WTC11 (cell line): ENCODE measurements at regions not wholly inside any gene's neighbourhood (a gene's known extent, or its start where the extent isn't known, plus 50 kb on each side); places are given as distances from the start of the nearest gene placed in this dataset.

ENCODE experiments used
- ATAC-seq: fragments of 200-7000 bp; cut with Tn5 transposase; 2 replicates; pipeline ENCODE4 v1.10.0; 2021; ENCODE audit warnings: mild to moderate bottlenecking, moderate library complexity
- CTCF ChIA-PET: fragments of 300-600 bp; sonication (Branson Sonifier 250); formaldehyde crosslinking; loops from one replicate; lab custom pipeline; 2021; ENCODE audit warnings: antibody characterized with exemption; lab: Charles Lee
- POLR2A ChIA-PET: fragments of 350-600 bp; sonication (Branson Sonifier 250); formaldehyde crosslinking; loops from one replicate; lab custom pipeline; 2021; ENCODE audit warnings: antibody characterized with exemption; lab: Charles Lee
- DNase-seq: peaks from one replicate; pipeline ENCODE4 v3.0.0; 2021; ENCODE audit warnings: low spot score
- H3K27ac Mint-ChIP-seq: 2 replicates; pipeline ENCODE4 v1.8.0; 2021; ENCODE audit warnings: mixed read lengths
- H3K27me3 Mint-ChIP-seq: 2 replicates; pipeline ENCODE4 v1.8.0; 2021; ENCODE audit warnings: low read depth, mild to moderate bottlenecking, moderate library complexity, mixed read lengths
- H3K36me3 Mint-ChIP-seq: 2 replicates; pipeline ENCODE4 v1.8.0; 2021; ENCODE audit warnings: mixed read lengths
- H3K4me1 Mint-ChIP-seq: 2 replicates; pipeline ENCODE4 v1.8.0; 2022; ENCODE audit warnings: mixed read lengths
- H3K4me3 Mint-ChIP-seq: 2 replicates; pipeline ENCODE4 v1.8.0; 2021; ENCODE audit warnings: mild to moderate bottlenecking, moderate library complexity, mixed read lengths
- H3K9me3 Mint-ChIP-seq: 2 replicates; pipeline ENCODE4 v1.8.0; 2021; ENCODE audit warnings: mixed read lengths
- E2F1 ChIP-seq: sonication (generic); formaldehyde crosslinking; IDR thresholded peaks from 2 replicates; pipeline ENCODE4 v1.8.0; 2022; ENCODE audit warnings: mild to moderate bottlenecking, missing genetic modification reagents
- E2F4 ChIP-seq: sonication (generic); formaldehyde crosslinking; IDR thresholded peaks from 2 replicates; pipeline ENCODE4 v1.8.1; 2022; ENCODE audit warnings: low read depth, mild to moderate bottlenecking, moderate library complexity, missing genetic modification reagents, borderline replicate concordance
- EMX1 ChIP-seq: fragments of 250-450 bp; sonication (Bioruptor Pico); IDR thresholded peaks from 2 replicates; pipeline ENCODE4 v1.8.0; 2021; ENCODE audit warnings: mild to moderate bottlenecking
- FOXP1 ChIP-seq: sonication (generic); formaldehyde crosslinking; IDR thresholded peaks from 2 replicates; pipeline ENCODE4 v1.8.0; 2022; ENCODE audit warnings: missing genetic modification reagents, mild to moderate bottlenecking, moderate library complexity, borderline replicate concordance
- HMGA2 ChIP-seq: fragments of 250-450 bp; sonication (Bioruptor Pico); IDR thresholded peaks from 2 replicates; pipeline ENCODE4 v1.4.0; 2021; ENCODE audit warnings: mild to moderate bottlenecking, moderate library complexity
- MXD4 ChIP-seq: fragments of 250-450 bp; sonication (Bioruptor Pico); IDR thresholded peaks from 2 replicates; pipeline ENCODE4 v1.8.0; 2021; ENCODE audit warnings: mild to moderate bottlenecking, moderate library complexity, borderline replicate concordance
- NFYB ChIP-seq: sonication (generic); formaldehyde crosslinking; conservative IDR thresholded peaks from 2 replicates; pipeline ENCODE4 v1.8.0; 2022; ENCODE audit warnings: low read depth, missing genetic modification reagents
- SOX15 ChIP-seq: fragments of 250-450 bp; sonication (Bioruptor Pico); IDR thresholded peaks from 2 replicates; pipeline ENCODE4 v1.9.0; 2021; ENCODE audit warnings: mild to moderate bottlenecking
- SP1 ChIP-seq: sonication (generic); formaldehyde crosslinking; conservative IDR thresholded peaks from 2 replicates; pipeline ENCODE4 v1.8.1; 2022; ENCODE audit warnings: missing genetic modification reagents
- TCF7 ChIP-seq: sonication (generic); formaldehyde crosslinking; IDR thresholded peaks from 2 replicates; pipeline ENCODE4 v1.8.0; 2022; ENCODE audit warnings: mild to moderate bottlenecking, low read depth, missing genetic modification reagents, moderate library complexity
- ZNF121 ChIP-seq: sonication (generic); formaldehyde crosslinking; IDR thresholded peaks from 2 replicates; pipeline ENCODE4 v1.8.0; 2023; ENCODE audit warnings: missing genetic modification reagents
- ZNF138 ChIP-seq: sonication (generic); formaldehyde crosslinking; conservative IDR thresholded peaks from 2 replicates; pipeline ENCODE4 v1.8.1; 2022; ENCODE audit warnings: mild to moderate bottlenecking, moderate library complexity, missing genetic modification reagents
- ZNF219 ChIP-seq: sonication (generic); formaldehyde crosslinking; IDR thresholded peaks from 2 replicates; pipeline ENCODE4 v1.8.0; 2023; ENCODE audit warnings: missing genetic modification reagents, mild to moderate bottlenecking, borderline replicate concordance
- ZNF263 ChIP-seq: sonication (generic); formaldehyde crosslinking; IDR thresholded peaks from 2 replicates; pipeline ENCODE4 v1.8.1; 2022; ENCODE audit warnings: low read depth, mild to moderate bottlenecking, moderate library complexity, missing genetic modification reagents
- ZNF396 ChIP-seq: fragments of 250-450 bp; sonication (Bioruptor Pico); IDR thresholded peaks from 2 replicates; pipeline ENCODE4 v1.8.0; 2021; ENCODE audit warnings: mild to moderate bottlenecking, moderate library complexity, borderline replicate concordance
- ZNF532 ChIP-seq: fragments of 250-450 bp; sonication (Bioruptor Pico); IDR thresholded peaks from 2 replicates; pipeline ENCODE4 v1.9.0; 2021; ENCODE audit warnings: mild to moderate bottlenecking, borderline replicate concordance
- TF ChIP-seq, protein P1 (sequence below): fragments of 250-450 bp; sonication (Bioruptor Pico); conservative IDR thresholded peaks from 2 replicates; pipeline ENCODE4 v1.9.0; 2021; ENCODE audit warnings: mild to moderate bottlenecking
- TF ChIP-seq, protein P2 (sequence below): sonication (generic); formaldehyde crosslinking; IDR thresholded peaks from 2 replicates; pipeline ENCODE4 v1.8.0; 2022; ENCODE audit warnings: missing genetic modification reagents
- TF ChIP-seq, protein P3 (sequence below): sonication (generic); formaldehyde crosslinking; IDR thresholded peaks from 2 replicates; pipeline ENCODE4 v1.8.0; 2023; ENCODE audit warnings: mild to moderate bottlenecking, missing genetic modification reagents
- TF ChIP-seq, protein P4 (sequence below): fragments of 250-450 bp; sonication (Bioruptor Pico); IDR thresholded peaks from 2 replicates; pipeline ENCODE4 v1.8.0; 2021; ENCODE audit warnings: mild to moderate bottlenecking

- ATAC-seq (no peak), DNase-seq (no peak)
- no peaks in the 10 kb centered on the region; the same call in 1 of the 2 replicates for H3K36me3 Mint-ChIP-seq
- TF ChIP-seq, protein P1, sequence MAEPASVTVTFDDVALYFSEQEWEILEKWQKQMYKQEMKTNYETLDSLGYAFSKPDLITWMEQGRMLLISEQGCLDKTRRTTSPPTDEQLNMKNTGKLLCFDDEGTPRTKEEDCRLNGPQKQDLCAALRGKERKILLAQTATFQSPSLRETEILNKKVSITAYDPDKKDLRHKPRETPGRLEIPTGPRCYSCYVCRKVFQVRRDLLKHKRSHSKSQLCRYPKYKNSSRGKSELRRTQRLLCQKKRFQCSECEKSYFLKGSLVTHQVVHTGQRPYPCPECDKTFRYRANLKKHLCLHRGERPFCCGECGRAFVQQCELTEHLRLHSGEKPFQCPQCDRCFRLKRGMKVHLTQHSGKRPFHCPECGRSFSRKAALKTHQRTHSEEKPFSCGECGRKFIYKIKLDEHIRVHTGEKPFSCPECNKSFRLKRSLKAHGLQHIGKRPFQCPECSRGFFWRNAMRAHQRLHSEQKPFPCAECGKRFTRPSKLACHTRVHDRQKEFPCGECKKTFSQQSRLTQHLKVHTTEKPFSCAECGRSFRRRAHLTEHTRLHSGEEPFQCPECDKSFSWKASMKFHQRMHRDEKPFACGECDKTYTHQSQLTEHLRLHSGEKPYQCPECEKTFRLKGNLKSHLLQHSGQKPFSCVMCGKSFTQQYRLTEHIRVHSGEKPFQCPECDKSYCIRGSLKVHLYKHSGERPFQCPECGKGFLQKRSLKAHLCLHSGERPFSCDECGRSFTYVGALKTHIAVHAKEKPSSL, result no peak
- no peak for TF ChIP-seq HMGA2 (CRISPR knock-in tag)
- no peak for TF ChIP-seq ZNF138
- TF ChIP-seq, protein P2, sequence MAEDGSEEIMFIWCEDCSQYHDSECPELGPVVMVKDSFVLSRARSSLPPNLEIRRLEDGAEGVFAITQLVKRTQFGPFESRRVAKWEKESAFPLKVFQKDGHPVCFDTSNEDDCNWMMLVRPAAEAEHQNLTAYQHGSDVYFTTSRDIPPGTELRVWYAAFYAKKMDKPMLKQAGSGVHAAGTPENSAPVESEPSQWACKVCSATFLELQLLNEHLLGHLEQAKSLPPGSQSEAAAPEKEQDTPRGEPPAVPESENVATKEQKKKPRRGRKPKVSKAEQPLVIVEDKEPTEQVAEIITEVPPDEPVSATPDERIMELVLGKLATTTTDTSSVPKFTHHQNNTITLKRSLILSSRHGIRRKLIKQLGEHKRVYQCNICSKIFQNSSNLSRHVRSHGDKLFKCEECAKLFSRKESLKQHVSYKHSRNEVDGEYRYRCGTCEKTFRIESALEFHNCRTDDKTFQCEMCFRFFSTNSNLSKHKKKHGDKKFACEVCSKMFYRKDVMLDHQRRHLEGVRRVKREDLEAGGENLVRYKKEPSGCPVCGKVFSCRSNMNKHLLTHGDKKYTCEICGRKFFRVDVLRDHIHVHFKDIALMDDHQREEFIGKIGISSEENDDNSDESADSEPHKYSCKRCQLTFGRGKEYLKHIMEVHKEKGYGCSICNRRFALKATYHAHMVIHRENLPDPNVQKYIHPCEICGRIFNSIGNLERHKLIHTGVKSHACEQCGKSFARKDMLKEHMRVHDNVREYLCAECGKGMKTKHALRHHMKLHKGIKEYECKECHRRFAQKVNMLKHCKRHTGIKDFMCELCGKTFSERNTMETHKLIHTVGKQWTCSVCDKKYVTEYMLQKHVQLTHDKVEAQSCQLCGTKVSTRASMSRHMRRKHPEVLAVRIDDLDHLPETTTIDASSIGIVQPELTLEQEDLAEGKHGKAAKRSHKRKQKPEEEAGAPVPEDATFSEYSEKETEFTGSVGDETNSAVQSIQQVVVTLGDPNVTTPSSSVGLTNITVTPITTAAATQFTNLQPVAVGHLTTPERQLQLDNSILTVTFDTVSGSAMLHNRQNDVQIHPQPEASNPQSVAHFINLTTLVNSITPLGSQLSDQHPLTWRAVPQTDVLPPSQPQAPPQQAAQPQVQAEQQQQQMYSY (CRISPR knock-in tag), result no peak
- no peak for TF ChIP-seq ZNF396
- TF ChIP-seq FOXP1, result no peak
- TF ChIP-seq ZNF532 (CRISPR knock-in tag), result no peak
- no peak for TF ChIP-seq SP1 (CRISPR knock-in tag)
- TF ChIP-seq E2F1, result no peak
- no peak for TF ChIP-seq ZNF263 (CRISPR knock-in tag)
- no peak for TF ChIP-seq NFYB (CRISPR knock-in tag)
- TF ChIP-seq SOX15, result no peak
- TF ChIP-seq, protein P3, sequence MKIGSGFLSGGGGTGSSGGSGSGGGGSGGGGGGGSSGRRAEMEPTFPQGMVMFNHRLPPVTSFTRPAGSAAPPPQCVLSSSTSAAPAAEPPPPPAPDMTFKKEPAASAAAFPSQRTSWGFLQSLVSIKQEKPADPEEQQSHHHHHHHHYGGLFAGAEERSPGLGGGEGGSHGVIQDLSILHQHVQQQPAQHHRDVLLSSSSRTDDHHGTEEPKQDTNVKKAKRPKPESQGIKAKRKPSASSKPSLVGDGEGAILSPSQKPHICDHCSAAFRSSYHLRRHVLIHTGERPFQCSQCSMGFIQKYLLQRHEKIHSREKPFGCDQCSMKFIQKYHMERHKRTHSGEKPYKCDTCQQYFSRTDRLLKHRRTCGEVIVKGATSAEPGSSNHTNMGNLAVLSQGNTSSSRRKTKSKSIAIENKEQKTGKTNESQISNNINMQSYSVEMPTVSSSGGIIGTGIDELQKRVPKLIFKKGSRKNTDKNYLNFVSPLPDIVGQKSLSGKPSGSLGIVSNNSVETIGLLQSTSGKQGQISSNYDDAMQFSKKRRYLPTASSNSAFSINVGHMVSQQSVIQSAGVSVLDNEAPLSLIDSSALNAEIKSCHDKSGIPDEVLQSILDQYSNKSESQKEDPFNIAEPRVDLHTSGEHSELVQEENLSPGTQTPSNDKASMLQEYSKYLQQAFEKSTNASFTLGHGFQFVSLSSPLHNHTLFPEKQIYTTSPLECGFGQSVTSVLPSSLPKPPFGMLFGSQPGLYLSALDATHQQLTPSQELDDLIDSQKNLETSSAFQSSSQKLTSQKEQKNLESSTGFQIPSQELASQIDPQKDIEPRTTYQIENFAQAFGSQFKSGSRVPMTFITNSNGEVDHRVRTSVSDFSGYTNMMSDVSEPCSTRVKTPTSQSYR (CRISPR knock-in tag), result no peak
- TF ChIP-seq, protein P4, sequence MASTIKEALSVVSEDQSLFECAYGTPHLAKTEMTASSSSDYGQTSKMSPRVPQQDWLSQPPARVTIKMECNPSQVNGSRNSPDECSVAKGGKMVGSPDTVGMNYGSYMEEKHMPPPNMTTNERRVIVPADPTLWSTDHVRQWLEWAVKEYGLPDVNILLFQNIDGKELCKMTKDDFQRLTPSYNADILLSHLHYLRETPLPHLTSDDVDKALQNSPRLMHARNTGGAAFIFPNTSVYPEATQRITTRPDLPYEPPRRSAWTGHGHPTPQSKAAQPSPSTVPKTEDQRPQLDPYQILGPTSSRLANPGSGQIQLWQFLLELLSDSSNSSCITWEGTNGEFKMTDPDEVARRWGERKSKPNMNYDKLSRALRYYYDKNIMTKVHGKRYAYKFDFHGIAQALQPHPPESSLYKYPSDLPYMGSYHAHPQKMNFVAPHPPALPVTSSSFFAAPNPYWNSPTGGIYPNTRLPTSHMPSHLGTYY (CRISPR knock-in tag), result no peak
- no peak for TF ChIP-seq ZNF219 (CRISPR knock-in tag)
- no peak for TF ChIP-seq EMX1 (CRISPR knock-in tag)
- no peak for TF ChIP-seq ZNF121 (CRISPR knock-in tag)
- TF ChIP-seq TCF7 (CRISPR knock-in tag), result no peak
- TF ChIP-seq E2F4 (CRISPR knock-in tag), result no peak
- TF ChIP-seq MXD4, result no peak
- POLR2A ChIA-PET, result no interaction called here
- CTCF ChIA-PET, result interaction anchor here (1.0 kb wide), 1 partner anchor 74 kb away, joined by 3 read pairs; no protein-coding TSS in a partner anchor
- no peak overlapping the region for H3K27ac Mint-ChIP-seq
- no peaks in the 10 kb centered on the region; the same call in 1 of the 2 replicates for H3K27me3 Mint-ChIP-seq
- H3K4me1 Mint-ChIP-seq, result peaks cover 30% of the 10 kb centered on the region
- peaks cover 32% of the 10 kb centered on the region for H3K9me3 Mint-ChIP-seq
- no peak overlapping the region for H3K4me3 Mint-ChIP-seq
Observed at GRCh38 chr11:130787092-130787616, 129.1 kb downstream of the SNX19 start.
